Thyroid gland (tissue), 4 donors: ENCODE measurements at regions not wholly inside any gene's neighbourhood (a gene's known extent, or its start where the extent isn't known, plus 50 kb on each side); places are given as distances from the start of the nearest gene placed in this dataset.

Experiments
- POLR2A ChIP-seq, 2 donors: fragments of 450-650 bp; IDR thresholded peaks; one replicate each; pipeline ENCODE4 v1.6.1; 2017; ENCODE audit warnings: antibody characterized with exemption in 2 of 2, mild to moderate bottlenecking in 2 of 2, moderate library complexity in 1 of 2
- TF ChIP-seq, protein P1 (sequence below), 6 experiments: fragments of 200-600 bp in 3 of 6; fragments of 450-650 bp in 3 of 6; sonication (generic) in 3 of 6; IDR thresholded peaks; one replicate each; pipeline ENCODE4 v1.5.1; 2016 to 2019; ENCODE audit warnings: antibody characterized with exemption in 6 of 6, mild to moderate bottlenecking in 2 of 6, inconsistent platforms in 1 of 6, moderate library complexity in 1 of 6

DNA sequence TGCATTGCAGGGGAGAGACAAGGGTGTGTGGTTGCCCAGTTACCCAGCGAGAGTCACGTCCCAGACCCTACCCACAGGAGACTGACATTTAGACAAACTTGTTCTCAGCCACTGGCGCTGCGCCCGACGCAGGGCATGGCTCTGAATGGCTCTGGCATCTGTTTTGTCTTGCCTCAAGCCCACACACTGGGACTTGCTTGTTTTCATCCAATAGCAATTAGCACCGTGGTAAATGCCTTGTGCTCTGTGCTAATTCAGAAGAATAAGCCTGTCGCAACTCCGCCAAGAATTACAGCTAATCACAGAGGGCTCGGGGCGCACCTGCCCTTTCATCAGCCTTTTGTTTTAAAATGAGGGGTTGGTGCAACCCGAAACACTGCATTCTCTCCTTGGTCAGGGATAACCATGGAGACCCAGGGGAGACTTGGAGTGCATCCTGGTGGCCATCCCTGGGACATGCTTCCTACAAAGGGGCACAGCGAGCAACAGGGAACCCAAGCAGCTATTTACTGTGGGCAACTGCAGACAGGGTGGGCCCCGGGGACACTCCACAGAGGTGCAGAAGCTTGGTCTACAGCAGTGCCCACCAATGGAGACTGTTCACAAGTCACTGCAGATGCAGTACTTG is 220.6 kb upstream of the ZFHX3 start:
- TF ChIP-seq, protein P1, sequence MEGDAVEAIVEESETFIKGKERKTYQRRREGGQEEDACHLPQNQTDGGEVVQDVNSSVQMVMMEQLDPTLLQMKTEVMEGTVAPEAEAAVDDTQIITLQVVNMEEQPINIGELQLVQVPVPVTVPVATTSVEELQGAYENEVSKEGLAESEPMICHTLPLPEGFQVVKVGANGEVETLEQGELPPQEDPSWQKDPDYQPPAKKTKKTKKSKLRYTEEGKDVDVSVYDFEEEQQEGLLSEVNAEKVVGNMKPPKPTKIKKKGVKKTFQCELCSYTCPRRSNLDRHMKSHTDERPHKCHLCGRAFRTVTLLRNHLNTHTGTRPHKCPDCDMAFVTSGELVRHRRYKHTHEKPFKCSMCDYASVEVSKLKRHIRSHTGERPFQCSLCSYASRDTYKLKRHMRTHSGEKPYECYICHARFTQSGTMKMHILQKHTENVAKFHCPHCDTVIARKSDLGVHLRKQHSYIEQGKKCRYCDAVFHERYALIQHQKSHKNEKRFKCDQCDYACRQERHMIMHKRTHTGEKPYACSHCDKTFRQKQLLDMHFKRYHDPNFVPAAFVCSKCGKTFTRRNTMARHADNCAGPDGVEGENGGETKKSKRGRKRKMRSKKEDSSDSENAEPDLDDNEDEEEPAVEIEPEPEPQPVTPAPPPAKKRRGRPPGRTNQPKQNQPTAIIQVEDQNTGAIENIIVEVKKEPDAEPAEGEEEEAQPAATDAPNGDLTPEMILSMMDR (IDR thresholded peaks at IDR 0.05) = no peak
- TF ChIP-seq POLR2A (IDR thresholded peaks at IDR 0.05) = no peak
